Head of caudate nucleus (tissue), 42 donors: ENCODE measurements at regions not wholly inside any gene's neighbourhood (a gene's known extent, or its start where the extent isn't known, plus 50 kb on each side); places are given as distances from the start of the nearest gene placed in this dataset.
A peak's percentile ranks its signal among the peaks of the same experiment; 100 is the strongest.
"Not testable (repeated sequence)": the region's sequence is repeated elsewhere in the genome, so short reads cannot be mapped to it uniquely, and the experiment has no call there.

Experiments
- DNase-seq, 42 donors: peaks; one replicate each; pipeline versions ENCODE4 v3.0.0 to v3.0.0-alpha.2; 2020 to 2021; ENCODE audit warnings: mixed read lengths in 7 of 42
- intact Hi-C: fragments of 100-400 bp; cut with DNase I; formaldehyde crosslinking; loops from one replicate; pipeline ENCODE4 v1.15.0; 2022

DNA sequence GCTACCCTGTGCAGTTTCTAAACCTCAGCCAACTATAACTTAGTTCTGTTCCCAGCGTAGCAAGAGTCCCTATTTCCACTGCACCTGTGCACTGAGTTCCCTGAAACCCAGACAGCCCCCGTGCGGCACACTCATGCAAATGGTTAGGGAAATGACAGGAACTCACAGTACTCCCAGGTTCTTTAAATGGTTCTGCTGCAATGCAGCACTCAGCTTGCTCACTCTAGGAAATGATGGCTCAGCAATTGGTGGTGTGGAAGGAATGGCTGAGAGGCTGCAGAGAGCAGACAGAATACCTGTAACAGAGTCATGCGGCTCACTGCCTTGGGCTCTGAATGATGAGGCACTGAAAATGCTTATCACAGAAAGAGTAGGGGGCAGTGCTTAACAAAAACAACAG is 143.0 kb downstream of the RAD51AP2 start:
- intact Hi-C loops, result no loop called here
- peak in 39 of 42 donors; percentile 1 to 67 (median 38) for DNase-seq

DNA sequence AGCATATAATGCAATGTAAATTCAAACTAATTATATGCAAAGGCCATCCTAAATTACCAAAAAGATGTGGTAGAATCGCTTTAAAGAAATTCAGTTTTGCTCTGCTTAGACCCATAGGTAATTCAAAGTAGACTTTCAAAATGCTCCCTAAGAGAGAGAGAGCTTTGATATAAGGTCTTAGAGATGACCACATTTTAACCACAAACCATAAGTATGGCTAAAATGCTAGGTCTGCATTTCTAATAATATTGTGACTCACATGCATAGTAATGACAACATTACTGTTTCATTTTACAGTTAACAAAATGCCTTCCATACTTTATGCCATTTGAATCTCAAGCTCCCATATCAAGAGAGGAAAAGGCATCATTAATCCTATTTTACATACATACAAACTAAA is 144.5 kb downstream of the RAD51AP2 start:
- intact Hi-C loops, result no loop called here
- DNase-seq, result no peak

- intact Hi-C loops, result no loop called here
- no peak for DNase-seq
Observed at GRCh38 chr2:17373041-17373440, 145.2 kb downstream of the RAD51AP2 start.

GRCh38 chr2:17363846-17364245 is 154.4 kb downstream of the RAD51AP2 start:
- intact Hi-C loops, result no loop called here
- no peak for DNase-seq

DNA sequence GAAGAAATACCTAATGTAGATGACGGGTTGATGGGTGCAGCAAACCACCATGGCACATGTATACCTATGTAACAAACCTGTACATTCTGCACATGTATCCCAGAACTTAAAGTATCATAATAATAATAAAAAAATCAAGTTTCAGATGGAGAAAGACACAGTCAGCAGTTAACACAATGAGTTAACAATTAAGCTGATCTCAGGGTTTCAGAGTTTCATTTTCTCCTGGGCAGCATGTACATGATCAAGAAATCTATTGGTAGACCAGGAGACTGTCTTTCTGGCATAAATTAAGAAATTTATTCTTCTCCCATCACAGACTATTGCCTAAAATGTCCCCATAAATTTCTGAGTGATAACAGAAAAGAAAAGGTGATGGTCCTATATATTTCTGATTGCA is 155.3 kb downstream of the RAD51AP2 start:
- intact Hi-C loops, result no loop called here
- DNase-seq, result no peak

GRCh38 chr2:17355608-17356329 is 162.5 kb downstream of the RAD51AP2 start:
- DNase-seq, result no peak
- intact Hi-C loops, result no loop called here

DNA sequence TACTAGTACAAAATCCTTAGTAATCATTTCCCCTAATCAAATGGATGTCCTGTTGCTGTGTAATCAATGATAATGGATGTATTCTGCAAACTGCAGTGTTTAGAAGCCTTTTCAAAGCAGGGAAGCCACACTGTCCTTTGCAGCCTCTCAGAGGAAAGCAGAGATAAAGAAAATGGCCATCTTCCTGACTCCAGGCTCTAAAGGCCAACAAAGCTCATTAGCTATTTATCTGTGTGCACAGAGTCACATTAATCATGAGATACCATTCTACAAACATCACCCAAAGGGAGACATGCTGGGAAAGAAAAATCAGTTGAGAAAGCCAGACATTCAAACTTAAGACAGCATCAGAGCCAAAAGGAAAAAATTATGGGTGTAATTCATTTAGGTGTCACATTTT is 165.0 kb downstream of the RAD51AP2 start:
- no peak for DNase-seq
- intact Hi-C loops, result no loop called here

DNA sequence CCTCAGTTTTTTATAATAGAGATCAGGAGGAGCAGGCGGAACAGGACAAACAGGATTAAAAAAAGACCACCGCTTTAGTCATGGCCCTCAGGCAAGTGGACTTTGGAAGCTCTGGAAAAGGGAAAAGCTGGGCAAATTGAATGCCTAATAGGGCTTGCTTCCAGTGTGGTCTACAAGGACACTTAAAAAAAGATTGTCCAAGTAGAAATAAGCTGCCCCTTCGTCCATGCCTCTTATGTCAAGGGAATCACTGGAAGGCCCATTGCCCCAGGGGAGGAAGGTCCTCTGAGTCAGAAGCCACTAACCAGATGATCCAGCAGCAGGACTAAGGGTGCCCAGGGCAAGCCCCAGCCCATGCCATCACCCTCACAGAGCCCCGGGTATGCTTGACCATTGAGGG is 175.5 kb downstream of the RAD51AP2 start:
- DNase-seq, intact Hi-C loops: not testable (repeated sequence)

GRCh38 chr2:17337507-17337906 is 180.7 kb downstream of the RAD51AP2 start:
- DNase-seq, result no peak
- intact Hi-C loops, result no loop called here

- intact Hi-C loops, result no loop called here
- DNase-seq, result no peak
Observed at GRCh38 chr2:17336458-17336857, 181.8 kb downstream of the RAD51AP2 start.

DNA sequence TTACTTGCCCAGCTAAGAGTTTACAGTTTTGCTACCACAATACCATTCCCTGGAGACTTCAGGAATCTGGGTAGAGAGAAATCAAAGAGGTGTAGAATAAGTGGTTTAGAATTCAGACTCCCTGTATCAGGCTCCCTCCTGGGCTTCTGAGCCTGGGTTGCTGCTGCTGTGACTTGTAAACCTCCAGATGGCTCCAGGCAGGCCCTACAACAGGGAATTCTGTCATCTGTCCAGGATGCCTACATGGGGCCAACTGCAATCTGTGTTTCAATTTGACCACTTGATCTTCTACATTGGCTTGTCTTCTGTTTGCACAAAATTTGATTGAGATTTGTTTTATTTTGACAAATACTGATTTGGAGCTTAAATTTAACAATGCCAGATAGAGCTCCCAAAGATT is 183.9 kb downstream of the RAD51AP2 start:
- intact Hi-C loops, result no loop called here
- no peak for DNase-seq

GRCh38 chr2:17331636-17332035 is 186.6 kb downstream of the RAD51AP2 start:
- intact Hi-C loops, result no loop called here

DNA sequence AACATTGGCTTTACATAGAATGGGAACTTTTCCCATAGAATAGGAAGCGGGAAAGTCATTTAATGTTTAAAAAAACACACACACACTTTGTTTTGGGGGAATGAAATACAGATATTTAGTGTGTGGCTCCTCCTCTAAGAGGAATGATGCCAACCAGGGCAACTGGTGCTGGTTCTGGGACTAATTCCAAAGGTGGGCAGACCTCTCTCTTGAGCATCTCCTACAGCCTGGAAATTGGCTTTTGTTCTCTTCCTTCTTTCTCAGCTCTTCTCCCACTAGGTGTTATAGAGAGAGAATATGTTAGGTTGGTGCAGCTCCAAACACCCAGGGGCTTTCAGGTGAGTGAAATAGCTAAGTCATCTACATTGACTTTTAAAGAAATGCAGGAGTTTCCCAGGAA is 190.1 kb downstream of the RAD51AP2 start:
- intact Hi-C loops, result no loop called here
- no peak for DNase-seq

More at GRCh38 chr2:17331636-17332035, 186.6 kb downstream of the RAD51AP2 start:
- DNase-seq, result no peak

- intact Hi-C loops, result no loop called here
Observed at GRCh38 chr2:17327649-17328048, 190.6 kb downstream of the RAD51AP2 start.

DNA sequence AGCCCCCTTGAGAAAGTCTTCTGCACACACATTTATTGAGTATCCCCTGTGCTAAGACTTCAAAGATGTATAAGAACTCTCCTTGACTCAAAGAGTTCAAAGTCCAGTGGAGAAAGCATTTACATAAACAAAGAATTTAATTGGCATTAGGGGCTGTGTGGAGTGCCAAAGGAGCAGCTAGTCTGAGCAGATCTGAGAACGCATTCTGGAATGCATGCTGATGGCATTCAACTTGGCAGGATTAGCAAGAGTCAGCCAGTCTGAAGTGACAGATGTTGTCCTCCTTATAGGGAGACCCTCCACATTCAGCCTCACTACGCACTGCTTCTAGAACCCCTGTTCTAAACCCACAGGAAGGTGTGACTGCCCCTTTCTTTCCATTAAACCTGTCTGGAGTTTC is 191.5 kb downstream of the RAD51AP2 start:
- DNase-seq, result no peak
- intact Hi-C loops, result no loop called here

More at GRCh38 chr2:17327649-17328048, 190.6 kb downstream of the RAD51AP2 start:
- DNase-seq, result no peak

DNA sequence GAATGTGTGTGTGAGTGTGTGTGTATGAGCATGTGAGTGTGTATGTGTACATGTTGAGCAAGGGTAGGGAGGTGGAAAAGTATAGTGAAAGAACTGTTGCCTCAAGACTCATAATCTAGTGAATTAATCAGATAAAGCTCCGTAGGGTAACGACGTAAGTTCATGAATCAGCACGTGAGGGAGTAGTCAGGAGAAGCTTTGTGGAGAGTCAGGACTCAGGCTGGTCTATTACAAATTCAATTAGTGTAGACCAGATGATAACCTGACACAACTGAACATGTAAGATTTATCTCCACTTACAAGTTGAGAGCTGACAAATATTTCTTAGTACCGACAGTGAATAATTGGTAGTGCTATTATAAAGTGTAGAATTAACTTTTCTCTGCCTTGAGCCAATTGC is 194.5 kb downstream of the RAD51AP2 start:
- DNase-seq, result no peak
- intact Hi-C loops, result no loop called here

DNA sequence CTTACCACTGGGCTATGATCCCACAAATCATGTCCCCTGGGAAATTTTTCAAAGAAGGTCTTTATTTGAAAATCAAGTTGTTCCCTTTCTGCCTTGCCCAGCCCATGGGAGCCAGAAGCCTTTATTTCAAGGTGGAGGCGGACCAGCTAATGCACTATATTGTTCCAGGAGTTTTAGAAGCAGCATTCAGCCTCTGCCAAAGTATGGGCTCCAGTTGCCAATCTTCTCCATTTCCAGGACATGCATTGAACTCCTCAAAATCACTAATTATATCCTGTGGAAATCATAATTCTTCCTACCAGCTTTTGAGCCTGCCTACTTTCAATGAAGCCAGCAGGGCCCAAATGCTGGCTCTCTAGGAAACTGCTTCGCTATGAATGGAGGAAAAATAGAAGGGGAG is 195.8 kb downstream of the RAD51AP2 start:
- no peak for DNase-seq
- intact Hi-C loops, result no loop called here

GRCh38 chr2:17319090-17319489 is 199.2 kb downstream of the RAD51AP2 start:
- DNase-seq, result peak in 1 of 42 donors; percentile 44
- intact Hi-C loops, result no loop called here

DNA sequence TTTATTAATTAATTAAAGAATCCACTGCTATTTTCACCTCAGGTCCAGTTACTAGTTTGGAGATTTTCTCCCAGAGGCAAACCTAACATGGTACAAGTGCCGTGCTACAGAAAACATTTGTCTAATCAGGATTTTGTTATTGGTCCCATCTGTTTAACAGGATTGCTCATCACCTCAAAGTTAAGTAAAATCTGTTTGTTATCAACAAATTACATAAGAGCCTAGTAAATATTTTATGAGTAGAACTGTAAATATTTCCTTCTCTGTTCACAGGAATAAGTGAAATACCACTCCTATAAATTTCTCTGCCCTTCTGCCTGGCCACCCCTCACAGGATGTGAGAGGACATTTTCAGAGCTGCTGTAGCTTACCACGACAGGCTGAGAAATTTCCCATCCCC is 200.2 kb downstream of the RAD51AP2 start:
- no peak for DNase-seq
- intact Hi-C loops, result no loop called here

DNA sequence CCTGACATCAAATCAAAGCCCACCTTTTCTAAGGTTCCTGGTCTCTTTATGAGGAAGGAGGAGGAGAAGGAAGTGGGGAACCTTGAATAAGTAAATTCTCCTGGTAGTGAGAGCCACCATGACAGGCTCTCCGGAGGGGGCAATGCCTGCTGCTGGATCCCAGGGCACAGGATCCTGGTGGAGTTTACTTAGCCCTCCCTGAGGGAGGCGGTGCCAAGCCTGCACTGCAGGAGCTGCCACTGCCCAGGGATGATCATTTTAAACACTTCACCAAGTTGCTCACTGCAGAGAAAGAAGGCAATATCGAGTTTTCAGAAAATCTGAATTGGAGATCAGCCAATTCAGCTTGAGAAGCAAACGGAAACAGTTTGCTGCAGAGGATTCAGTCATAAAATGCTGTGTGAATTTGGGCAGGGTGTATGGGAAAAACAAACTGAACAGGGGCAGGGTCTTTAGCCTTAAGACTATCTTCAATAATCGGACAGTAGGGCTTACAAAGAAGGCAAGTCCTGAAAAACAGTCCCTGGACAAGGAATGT is 200.7 kb downstream of the RAD51AP2 start:
- intact Hi-C loops, result no loop called here

DNA sequence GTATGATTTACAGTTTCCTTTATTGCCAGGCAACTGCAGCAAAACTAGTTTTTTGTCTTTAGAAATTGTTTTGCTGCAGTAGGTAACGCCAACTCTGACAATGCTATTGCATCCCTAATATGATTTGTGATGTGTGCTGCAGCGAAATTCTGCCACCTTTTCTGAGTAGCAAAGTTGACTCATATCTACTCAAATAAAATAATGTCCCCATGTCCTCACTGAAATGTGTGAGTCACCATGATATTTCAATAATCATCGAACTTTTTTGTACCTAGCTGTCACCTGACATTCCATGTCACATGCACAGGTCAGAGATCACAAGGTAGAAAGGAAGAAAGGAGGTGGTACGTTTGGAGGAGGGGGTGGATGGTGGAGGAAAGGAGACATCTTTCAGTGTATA is 205.0 kb downstream of the RAD51AP2 start:
- peak in 27 of 42 donors; percentile 9 to 71 (median 29) for DNase-seq
- intact Hi-C loops, result loop anchor here (5.0 kb wide), 1 partner anchor 541 kb away; no protein-coding TSS in a partner anchor

More for the DNA sequence above, 200.7 kb downstream of the RAD51AP2 start:
- no peak for DNase-seq
